Stimulated activated CD4-positive, alpha-beta T cell treated with anti-CD3 and anti-CD28 coated beads, Interleukin-1b, Interleukin-23, amount 100 ng/mL, for 24 hours (primary cell): ENCODE measurements at regions not wholly inside any gene's neighbourhood (a gene's known extent, or its start where the extent isn't known, plus 50 kb on each side); places are given as distances from the start of the nearest gene placed in this dataset.
"Not testable (repeated sequence)": the region's sequence is repeated elsewhere in the genome, so short reads cannot be mapped to it uniquely, and the experiment has no call there.

Source experiments
- DNase-seq, 4 experiments: peaks; one replicate each; pipeline ENCODE4 v3.0.0-alpha.2; 2020; ENCODE audit warnings: low read depth in 4 of 4, low spot score in 1 of 4

DNA sequence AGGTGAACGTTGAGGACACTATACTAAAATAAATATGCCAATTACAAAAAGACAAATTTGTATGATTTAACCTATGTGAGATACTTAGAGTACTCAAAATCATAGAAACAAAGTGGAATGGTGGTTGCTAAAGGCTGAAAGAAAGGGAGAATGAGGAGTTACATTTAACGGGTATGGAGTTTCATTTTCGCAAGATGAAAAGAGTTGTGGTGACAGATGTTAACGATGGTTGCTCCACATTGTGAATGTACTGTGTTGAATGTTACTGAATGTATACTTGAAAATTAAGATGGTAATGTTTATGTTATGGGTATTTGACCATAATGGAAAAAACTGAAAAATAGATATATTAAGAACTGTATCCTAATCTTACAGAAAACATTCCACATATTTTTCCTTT lies 51.3 kb upstream of the MOCS2 start:
- DNase-seq, result no peak

DNA sequence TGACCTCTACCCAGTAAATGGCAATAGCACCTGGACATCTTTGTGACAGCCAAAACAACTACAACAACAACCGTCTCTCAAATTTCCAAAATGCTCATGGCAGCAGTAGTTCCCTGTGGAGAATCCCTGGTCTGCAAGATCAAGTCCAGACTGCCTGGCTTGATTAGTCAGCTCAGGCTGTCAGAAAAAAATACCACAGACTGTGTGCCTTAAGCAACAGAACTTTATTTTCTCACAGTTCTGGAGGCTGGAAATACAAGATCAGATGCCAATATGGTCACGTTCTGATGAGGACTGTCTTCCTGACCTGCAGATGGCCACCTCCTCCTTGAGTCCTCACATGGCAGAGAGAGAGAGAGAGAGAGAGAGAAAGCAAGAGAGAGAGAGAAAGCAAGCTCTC lies 52.3 kb upstream of the MOCS2 start:
- DNase-seq, result no peak

DNA sequence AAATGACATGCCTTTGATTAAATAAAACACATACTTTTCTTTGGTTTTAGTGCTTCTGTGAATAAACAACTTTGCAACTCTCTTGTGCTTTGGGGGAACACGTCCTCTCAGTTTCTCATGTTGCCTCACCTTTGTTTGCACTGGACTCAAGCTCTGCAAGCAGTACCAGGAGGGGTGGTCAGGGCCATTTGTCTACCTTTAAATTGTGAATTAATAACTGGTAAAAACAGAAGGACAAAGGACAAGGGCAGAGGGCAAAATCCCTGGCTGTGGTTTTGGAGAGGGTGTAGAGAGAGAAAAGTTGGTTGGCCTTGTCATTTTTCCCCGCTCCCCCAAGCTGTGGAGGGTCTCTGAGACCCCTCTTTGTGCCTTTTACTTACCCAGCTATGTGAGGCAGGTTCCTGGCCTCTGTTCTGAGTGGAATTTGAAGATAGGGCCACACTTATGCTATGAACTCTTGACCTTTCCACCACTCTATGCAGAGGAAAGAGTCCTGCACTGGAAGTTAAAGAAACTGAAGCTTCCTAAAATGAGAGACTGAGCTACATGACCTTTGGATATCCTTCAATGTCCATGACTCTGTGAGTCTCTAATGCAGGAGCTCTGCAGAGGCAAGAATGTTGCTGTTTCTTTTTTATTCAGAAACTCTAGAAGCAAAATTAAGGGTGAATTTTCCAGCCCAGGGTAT lies 55.1 kb upstream of the MOCS2 start:
- no peak for DNase-seq

DNA sequence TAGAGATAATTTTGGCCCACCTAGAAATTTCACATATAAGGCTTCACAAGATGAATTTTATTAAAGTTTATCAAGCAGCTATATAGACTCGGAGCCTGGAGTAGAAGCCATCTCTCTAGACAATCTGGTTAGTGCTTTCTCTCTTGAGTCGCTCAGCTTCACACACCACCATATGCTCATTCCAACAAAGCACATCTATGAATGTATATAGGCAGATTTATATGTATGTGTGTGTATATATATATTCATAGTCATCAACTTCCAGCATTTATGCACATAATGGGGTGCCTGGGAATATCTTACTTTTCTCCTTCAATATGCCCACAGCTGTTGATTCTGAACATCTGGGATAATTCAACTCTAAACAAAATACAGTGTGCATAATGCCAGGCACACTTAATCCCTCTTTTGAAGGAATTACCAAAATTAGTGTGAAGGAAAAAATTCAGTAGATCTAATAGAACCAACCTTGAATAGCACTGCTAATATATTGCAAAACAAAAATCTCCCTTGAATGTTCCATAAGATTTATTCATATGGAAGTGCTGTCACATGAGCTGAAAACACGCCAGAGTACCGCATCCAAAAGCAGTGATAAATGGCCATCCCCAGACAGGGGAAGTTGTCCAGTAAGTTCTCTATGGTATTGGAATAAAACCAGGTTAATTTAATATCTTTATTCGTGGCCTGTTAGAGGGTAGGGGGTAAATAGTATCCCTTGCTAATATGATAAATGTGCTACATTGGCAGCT lies 56.0 kb upstream of the MOCS2 start:
- no peak for DNase-seq

DNA sequence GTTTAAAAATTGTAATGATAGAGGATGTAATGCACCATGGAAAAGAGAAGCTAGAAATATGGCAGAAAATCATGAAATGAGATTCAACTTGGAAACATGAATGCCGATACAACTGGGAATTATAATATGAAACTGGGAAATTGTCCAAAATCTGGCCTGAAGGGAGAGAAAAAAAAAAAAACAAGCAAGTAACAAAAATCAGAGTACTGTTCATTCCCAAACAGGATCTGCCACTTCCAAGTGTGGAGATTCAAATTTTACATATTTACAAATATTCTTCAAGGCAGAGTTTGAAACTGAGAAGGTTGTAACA lies 56.6 kb upstream of the MOCS2 start:
- DNase-seq, result no peak

DNA sequence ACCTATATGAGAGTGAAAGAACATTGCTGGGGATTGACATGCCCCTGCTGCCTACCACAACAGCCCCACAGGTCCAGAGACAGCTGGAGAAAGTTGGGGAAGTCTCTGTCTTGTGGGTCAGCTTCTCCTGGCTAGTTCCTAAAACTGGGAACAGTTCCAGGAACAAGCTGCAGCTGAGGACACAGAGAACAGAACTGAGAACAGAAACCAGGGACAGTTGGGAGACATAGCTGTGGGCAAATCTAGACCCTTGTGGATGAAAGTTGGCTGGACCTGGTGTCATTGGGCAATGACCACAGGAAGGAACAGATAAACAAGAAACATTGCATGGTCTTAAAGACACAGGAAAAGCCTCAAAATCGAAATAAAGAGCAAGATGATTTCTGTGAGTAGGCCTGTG lies 58.3 kb upstream of the MOCS2 start:
- no peak for DNase-seq

DNA sequence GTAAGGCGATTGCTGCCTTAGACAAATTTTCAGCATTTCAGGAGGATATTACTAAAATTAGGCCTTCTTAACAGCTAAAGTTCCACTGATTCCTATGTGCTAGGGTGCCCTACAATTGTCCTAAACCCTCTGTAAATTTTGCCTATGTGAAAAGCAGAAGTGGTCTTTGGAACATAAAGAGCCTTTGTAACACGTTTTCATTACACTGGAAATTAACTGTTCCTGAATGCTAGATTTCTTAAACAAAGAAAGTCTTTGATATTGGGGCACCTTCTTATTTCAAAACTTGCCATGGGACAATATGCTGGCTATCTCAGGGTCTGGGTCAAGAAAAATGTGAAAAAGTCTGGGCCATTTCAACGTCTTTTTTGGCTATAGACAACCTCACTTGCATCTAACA lies 60.4 kb upstream of the MOCS2 start:
- no peak for DNase-seq

DNA sequence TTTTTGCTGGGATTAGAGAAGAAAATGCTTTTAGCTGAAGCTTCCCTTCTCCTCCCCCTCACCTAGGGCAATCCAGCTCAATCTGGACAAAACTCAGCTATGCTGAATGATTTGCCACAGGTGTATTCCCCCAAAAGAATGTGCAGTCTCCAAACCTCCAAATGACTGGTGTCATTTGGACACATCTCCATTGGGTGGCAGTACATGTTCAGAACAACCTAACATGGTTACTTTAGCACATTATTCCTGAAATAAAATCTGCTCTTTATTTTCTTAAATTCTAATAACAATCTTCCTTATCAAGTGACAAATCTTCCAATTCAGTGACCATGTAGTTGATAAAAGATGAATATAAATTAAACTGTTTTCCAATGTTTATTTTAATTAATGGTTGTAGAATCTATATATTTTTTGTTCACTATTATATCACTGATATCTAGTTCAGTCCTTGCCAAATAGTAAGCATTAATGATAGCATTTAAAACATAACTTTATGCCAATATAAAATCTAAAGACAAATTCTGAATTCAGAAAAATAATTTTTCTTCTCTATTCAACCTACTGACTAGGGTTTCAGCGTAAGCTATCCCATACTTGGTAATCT lies 61.3 kb upstream of the MOCS2 start:
- no peak for DNase-seq

DNA sequence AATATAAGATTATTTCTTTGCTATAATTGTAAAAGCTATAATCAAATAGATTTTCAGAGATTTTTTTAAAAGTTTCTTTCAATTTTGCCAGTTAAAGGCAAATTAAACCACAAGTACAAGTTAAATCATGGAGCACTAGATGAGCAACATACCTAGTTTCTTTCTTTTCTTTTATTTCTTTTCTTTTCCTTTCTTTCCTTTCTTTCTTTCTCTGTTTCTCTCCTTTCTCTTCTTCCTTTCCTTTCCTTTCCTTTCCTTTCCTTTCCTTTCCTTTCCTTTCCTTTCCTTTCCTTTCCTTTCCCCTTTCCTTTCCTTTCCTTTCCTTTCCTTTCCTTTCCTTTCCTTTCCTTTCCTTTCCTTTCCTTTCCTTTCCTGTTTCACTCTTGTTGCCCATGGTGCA lies 62.5 kb upstream of the MOCS2 start:
- not testable (repeated sequence) for DNase-seq

DNA sequence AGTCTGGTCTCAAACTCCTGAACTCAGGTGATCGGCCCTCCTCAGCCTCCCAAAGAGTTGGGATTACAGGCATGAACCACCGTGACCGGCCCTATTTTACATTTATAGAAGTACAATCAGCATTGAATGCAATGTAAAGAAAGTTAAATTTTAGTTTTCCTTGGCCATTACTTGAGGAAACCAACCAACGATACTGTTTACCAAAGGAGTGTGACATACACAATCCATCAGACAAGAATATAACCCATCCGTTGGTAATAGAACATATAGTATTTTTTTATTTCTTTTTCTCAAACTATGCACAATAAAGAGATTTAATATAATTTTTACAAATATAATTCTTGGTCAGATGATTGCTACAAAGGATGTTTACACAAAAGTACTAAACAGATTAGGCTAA lies 63.1 kb upstream of the MOCS2 start:
- DNase-seq, result no peak

DNA sequence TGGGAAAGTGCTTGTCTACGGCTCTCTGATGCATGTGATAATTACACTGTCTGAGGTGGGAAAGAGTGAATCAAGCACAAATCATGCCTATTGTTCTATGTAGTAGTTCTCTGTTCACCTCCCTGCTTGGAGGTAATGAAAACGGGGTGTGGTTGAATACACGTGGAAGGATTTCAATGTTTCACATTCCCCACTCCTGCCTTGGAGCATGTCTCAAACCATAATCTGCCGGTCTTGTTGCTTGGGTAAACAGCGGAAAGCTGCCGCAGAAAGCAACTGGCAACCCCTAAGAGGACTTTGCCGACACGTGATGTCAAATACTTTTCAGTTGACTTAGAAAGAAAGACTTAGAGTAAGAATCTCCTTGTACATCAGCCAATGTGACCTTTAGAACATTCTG lies 63.5 kb upstream of the MOCS2 start:
- DNase-seq, result no peak

DNA sequence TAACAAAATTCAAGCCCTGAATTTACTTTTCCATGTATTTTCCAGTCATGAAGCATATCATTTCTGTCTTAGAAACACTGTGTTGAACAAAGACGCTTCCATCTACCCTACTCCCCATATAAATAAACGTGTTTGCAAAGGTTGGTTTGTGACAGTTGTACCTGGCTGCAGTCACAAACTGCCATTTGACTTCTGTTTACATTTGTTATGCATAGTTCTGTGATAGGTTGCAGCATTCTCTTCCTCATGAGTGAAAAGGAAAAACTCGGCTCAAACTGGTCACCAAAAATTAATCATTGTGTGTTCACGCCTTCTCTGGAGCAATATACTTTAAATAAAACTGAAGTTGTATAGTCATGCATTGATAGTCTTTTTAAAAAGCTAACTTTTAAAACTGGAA lies 69.3 kb upstream of the MOCS2 start:
- DNase-seq, result no peak

DNA sequence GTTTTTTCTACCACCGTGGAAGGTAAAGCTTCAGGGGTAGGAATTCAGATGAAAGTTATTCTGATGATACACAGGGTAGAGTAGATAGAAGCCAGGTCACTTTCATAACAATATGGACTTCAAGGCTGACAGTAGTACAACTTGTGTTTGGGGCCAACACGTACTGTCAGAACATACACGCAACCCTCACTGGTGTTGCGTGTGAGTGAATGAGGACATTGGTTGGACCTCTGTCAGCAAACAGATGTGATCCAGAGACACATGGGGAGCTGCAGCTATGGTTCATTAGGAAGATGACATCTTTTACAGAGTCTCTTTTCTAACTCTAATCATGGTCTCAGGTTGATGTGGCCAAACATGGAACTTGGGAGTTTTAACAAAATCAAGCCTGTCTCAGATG lies 70.1 kb upstream of the MOCS2 start:
- no peak for DNase-seq

DNA sequence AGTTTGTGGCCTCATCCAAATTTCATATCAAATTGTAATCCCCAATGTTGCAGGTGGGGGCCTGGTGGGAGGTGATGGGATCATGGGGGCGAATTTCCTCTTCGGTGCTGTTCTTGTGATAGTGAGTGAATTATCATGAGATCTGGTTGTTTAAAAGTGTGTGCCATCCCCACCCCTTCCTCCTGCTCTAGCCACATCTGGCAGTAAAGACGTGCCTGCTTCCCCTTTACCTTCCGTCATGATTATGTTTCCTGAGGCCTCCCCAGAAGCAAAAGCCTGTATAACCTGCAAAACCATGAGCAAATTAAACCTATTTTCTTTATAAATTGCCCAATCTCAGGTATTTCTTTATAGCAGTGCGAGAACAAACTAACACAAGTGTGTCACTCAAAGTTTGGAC lies 71.0 kb upstream of the MOCS2 start:
- DNase-seq, result no peak

DNA sequence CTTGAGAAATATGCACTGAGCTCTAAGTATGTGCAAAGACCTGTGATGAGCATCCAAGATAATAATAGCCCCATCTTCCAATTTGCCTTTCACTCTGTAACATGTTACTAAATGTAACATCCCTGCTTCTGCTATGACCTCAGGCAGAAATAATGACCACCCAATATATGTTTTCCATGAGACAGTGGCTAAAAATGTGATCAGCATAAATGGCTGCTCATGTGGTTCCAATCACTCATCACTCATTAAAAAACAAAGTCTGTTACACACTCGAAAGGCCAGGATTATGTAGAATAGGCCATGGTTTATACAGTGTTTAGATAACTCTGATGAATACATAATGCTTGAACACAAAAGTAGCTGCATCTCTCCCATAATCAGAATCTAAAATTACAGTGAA lies 71.4 kb upstream of the MOCS2 start:
- no peak for DNase-seq

DNA sequence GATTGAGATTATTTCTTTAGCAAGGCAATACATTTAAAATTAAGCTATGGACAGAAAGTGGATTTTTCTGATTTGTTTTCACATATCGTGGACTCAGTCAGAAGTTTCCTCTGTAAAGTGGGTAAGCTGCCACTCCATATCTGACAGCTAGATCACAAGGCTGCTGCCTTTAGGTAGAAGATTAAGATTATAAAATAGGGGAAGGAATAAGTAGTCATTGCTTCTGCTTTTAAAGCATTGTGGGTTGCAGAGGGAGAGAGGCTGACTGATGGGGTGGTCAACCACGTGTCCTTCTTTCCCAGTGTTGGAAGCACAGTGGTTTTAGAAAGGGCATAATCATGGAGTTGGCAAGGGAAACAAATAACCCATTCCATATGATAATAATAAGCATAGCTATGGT lies 74.3 kb upstream of the MOCS2 start:
- no peak for DNase-seq

DNA sequence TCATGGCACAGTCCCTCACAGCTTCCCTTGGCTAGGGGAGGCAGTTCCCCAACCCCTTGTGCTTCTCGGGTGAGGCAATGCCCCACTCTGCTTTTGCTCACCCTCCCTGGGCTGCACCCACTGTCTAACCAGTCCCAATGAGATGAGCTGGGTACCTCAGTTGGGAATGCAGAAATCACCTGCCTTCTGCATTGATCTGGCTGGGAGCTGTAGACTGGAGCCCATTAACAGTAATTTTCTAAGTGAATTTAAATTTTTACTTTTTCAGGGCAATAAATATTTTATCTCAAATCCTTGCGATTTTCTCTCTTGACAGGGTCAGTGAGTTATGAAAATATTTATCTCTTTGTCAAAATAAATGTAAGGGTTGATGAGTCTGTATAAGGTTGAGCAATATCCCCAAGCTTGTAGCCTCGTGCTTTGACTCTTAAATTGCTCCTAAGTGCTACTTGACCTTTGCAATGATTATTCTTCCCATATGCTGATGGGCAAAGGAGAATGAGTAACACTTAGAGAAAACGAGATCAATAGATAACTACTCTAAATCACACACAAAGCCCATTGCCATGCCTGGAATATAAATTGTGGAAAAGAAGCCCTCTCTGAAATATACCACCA lies 82.1 kb upstream of the MOCS2 start:
- no peak for DNase-seq

DNA sequence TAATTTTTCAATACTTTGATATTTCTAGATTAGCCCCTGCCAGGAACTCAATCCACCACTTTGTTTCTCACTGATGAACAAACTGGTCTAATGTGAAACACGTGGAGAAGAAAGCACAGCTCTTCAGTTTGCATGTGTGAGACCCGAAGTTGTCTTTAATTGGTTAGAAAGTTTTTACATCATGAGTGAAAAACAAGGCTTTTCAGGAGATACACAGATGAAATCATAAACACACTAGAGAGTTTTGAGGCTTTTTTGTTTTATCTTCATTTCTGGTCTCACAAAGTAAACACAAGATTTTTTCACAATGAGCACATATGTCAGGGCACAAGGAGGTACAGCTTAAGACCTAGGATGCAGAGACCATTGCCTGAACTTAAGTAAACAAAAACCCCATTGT lies 84.5 kb upstream of the MOCS2 start:
- DNase-seq, result no peak

DNA sequence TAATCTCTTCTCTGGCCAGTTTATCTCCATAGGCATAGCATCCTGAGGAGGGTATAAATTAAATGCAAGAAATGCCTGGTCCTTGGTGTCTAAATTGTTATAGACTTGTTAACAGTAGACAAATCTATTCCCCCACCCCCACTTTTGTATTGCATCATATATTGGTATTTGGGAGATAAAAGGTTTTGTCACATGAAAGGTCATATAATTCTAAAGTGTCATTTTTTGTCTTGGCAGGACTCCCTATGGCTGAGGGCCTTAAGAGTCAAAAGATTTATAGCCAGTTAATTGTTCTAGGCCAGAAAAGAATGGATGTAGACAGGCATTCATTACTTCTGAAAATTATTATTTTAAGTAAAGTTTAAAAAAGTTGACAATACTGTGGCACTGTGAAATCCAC lies 90.3 kb upstream of the MOCS2 start:
- DNase-seq, result no peak

DNA sequence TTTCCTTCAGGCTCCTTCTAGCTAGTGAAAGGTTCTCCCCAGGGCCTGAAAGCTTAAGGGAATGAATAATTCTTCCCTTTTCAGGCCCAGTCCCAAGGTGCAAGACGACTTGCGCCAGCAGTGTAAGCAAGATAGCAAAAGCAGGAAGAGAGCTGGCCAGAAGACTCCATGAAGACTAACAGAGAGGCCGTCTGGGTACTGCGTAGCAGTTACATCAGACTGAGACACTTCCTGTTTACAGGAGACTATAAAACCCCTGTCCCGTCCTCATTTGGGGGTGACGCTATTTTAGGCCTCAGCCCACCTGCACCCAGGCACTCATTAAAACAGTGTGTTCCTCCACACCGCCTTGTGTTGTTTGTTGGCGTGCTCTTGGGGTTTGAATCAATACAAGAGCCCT lies 90.7 kb upstream of the MOCS2 start:
- DNase-seq, result no peak

DNA sequence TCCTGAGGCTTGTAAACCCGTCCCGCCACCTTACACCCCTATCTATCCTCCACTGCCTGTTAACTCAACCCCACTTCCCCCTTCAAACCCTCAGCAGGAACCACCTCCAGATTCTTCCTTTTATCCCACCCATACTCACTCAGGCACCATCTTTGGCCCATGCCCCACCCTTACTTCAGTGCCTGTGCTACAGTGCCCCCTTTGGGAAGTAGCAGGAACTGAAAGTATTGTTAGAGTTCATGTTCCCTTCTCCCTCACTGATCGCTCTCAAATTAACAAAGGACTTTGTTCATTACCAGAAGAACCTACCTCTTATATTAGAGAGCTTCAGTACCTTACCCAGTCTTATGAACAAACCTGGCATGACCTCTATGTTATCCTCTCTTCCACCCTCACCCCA lies 92.2 kb upstream of the MOCS2 start:
- no peak for DNase-seq

DNA sequence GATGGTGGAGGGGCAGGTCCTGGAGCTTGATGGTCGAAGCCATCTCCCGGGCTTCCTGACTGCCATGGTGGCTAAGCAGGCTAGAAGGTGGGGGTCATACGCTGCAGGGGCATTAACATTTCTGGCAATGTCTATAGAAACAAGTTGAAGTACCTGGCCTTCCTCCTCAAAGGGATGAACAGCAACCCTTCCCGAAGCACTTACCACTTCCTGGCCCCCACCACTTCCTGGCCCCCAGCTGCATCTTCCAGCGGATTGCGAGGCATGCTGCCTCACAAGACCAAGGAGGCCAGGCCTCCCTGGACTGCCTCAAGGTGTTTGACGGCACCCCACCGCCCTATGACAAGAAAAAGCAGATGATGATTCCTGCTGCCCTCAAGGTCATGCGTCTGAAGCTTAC lies 97.0 kb upstream of the MOCS2 start:
- no peak for DNase-seq
